ENCODE measurements at regions not wholly inside any gene's neighbourhood (a gene's known extent, or its start where the extent isn't known, plus 50 kb on each side); places are given as distances from the start of the nearest gene placed in this dataset.

GRCh38 chr2:155715705-155716104 is 616.8 kb downstream of the NR4A2 start:
- TF ChIP-seq CTCF (IDR thresholded peaks at IDR 0.05), result no peak
- no peak for TF ChIP-seq POLR2A (IDR thresholded peaks at IDR 0.05)

Measured in Peyer's patch (tissue), 4 donors.